ENCODE measurements at regions not wholly inside any gene's neighbourhood (a gene's known extent, or its start where the extent isn't known, plus 50 kb on each side); places are given as distances from the start of the nearest gene placed in this dataset.

- TF ChIP-seq CTCF (IDR thresholded peaks at IDR 0.05), result no peak
- TF ChIP-seq POLR2A (IDR thresholded peaks at IDR 0.05), result no peak
Measured at GRCh38 chr13:88051746-88052482, 380.7 kb downstream of the SLITRK5 start.
